Uterus (tissue), 3 donors: ENCODE measurements at regions not wholly inside any gene's neighbourhood (a gene's known extent, or its start where the extent isn't known, plus 50 kb on each side); places are given as distances from the start of the nearest gene placed in this dataset. TPM values are rescaled to one million over a fixed set of nuclear protein-coding genes. Genes with fewer than 3 reads are reported as not detected.
"Not testable (repeated sequence)": the region's sequence is repeated elsewhere in the genome, so short reads cannot be mapped to it uniquely, and the experiment has no call there.

Experiments used
- DNase-seq, 2 donors: peaks; one replicate each; pipeline ENCODE4 v3.0.0-alpha.2; 2019 to 2020
- H3K27ac ChIP-seq, 2 donors: fragments of 200-600 bp; sonication (generic); 1 replicate in 1 of 2; 2 replicates in 1 of 2; pipeline ENCODE4 v1.5.1; 2016 to 2018
- H3K27me3 ChIP-seq, 2 donors: fragments of 200-600 bp; sonication (generic); one replicate each; pipeline ENCODE4 v1.5.1; 2018 to 2019; ENCODE audit warnings: control low read depth in 1 of 2
- H3K36me3 ChIP-seq, 2 donors: fragments of 200-600 bp; sonication (generic); one replicate each; pipeline ENCODE4 v1.5.1; 2019; ENCODE audit warnings: control low read depth in 1 of 2
- H3K4me1 ChIP-seq, 2 donors: fragments of 200-600 bp; sonication (generic); one replicate each; pipeline ENCODE4 v1.5.1; 2018 to 2019; ENCODE audit warnings: control low read depth in 1 of 2
- H3K4me3 ChIP-seq, 2 donors: fragments of 200-600 bp; sonication (generic); 1 replicate in 1 of 2; 2 replicates in 1 of 2; pipeline ENCODE4 v1.5.1; 2018 to 2019; ENCODE audit warnings: mild to moderate bottlenecking in 1 of 2
- H3K9me3 ChIP-seq, 2 donors: fragments of 200-600 bp; sonication (generic); one replicate each; pipeline ENCODE4 v1.5.1; 2019; ENCODE audit warnings: control low read depth in 1 of 2
- intact Hi-C: fragments of 100-400 bp; cut with DNase I; formaldehyde crosslinking; loops from one replicate; pipeline ENCODE4 v1.15.1; 2023; ENCODE audit warnings: low total_unique reads
- microRNA-seq: library from miRNA; unstranded; fragments of <30 nt; microRNA quantifications from one replicate; pipeline ENCODE4, GENCODE V29; 2016; ENCODE audit warnings: borderline microRNAs expressed, borderline replicate concordance
- small RNA-seq: library from RNA; depleted of rRNA; stranded (forward); fragments of <200 nt; gene quantifications from one replicate; pipeline ENCODE3, GENCODE V24; 2016
- donor health status: DM: yes; HTN: yes; CAD: no.

GRCh38 chr15:101961263-101961662, 149.3 kb downstream of the OR4F15 start:
- H3K27me3 ChIP-seq, H3K36me3 ChIP-seq, H3K27ac ChIP-seq, intact Hi-C loops, DNase-seq, H3K9me3 ChIP-seq, H3K4me1 ChIP-seq: not testable (repeated sequence)
- peak overlapping the region in 1 of 2 donors; percentile 33 for H3K4me3 ChIP-seq

DNA sequence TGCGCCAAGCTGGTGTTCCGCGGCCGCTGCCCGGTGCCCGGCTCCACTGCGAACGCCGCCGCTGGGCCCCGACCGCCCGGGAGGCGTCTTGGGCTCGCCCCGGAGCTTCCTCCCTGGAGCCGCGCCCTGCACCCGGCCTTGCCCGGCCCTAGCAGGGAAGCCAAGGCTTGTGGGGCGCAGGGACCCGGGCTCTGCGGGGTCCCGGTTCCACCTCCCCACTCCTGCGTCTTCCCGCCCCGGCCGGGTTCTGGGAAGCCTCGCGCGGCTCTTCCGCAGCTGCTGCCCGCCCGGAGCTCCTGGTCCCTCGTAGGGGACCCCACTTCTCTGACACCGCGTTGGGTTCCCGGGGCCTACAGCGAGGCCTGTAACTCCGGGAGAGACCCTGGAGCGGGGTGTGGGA, 149.8 kb downstream of the OR4F15 start:
- H3K27me3 ChIP-seq, intact Hi-C loops, H3K4me1 ChIP-seq, H3K36me3 ChIP-seq, H3K9me3 ChIP-seq, DNase-seq, H3K27ac ChIP-seq: not testable (repeated sequence)
- peak overlapping the region in 1 of 2 donors; percentile 33 for H3K4me3 ChIP-seq

DNA sequence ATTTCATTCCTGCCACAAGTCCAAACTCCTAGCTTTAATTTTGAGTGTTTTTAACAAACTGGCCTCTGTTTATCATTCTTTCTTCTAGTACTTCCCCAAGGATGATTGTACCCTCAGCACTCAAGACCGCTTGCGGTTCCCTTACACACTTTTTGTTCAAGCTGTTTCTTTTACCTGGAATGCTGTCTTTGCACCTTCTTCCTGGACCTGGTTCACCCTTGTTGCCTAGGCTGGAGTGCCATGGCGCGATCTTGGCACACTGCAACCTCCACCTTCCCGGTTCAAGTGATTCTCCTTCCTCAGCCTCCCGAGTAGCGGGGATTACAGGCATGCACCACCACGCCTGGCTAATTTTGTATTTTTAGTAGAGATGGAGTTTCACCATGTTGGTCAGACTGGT, 151.7 kb downstream of the OR4F15 start:
- H3K27me3 ChIP-seq, intact Hi-C loops, H3K9me3 ChIP-seq, DNase-seq, H3K4me3 ChIP-seq, H3K4me1 ChIP-seq, H3K27ac ChIP-seq, H3K36me3 ChIP-seq: not testable (repeated sequence)

DNA sequence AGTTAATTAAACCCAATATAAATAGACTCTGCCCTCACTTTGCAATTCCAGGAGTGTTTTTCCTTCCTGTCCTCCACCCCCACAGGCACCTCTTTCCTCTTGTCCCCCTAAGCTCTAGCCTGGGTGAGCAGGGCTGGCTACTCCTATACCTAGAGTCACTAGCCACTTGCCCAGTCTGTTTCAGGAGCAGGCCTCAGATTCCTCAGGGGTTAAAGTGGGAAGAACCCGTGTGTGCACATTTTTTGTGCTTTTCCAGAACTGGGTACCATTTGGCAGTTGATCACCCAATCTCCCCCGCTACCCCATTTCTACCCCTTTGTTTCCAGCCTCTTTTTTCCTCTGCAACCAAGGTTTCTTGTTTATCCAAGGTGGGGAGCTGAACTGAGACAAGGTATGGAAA, 153.4 kb downstream of the OR4F15 start:
- H3K27me3 ChIP-seq, H3K4me1 ChIP-seq, H3K4me3 ChIP-seq, H3K27ac ChIP-seq, H3K9me3 ChIP-seq, H3K36me3 ChIP-seq, intact Hi-C loops, DNase-seq: not testable (repeated sequence)

- H3K9me3 ChIP-seq, H3K27me3 ChIP-seq, H3K4me1 ChIP-seq, H3K4me3 ChIP-seq, H3K36me3 ChIP-seq, intact Hi-C loops, H3K27ac ChIP-seq: not testable (repeated sequence)
- DNase-seq, result peak; percentile 14 to 22
Observed at GRCh38 chr15:101965860-101966259, 153.9 kb downstream of the OR4F15 start.

DNA sequence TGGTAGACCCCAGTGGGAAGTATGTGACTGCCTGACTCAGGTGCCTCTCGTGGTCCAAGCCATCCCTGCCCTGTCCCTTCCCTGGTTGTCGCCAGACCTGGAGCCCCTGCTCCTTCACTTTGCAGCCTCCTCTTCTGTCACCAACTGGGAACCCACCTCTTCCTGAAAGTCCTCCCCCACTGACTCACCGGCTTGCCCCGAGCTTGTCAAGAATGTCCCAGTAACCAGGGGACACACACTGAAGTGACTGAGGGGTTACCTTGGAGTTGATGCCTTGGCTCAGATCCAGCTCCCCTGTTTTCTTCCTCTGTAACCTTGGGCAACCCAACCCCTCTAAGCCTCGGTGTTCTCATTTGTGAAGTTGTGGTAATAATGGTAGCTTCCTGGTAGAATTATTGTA, 155.4 kb downstream of the OR4F15 start:
- H3K27ac ChIP-seq, H3K36me3 ChIP-seq, H3K4me3 ChIP-seq, H3K27me3 ChIP-seq, intact Hi-C loops, H3K4me1 ChIP-seq, H3K9me3 ChIP-seq: not testable (repeated sequence)
- peak; percentile 13 to 16 for DNase-seq

- H3K36me3 ChIP-seq, H3K9me3 ChIP-seq, intact Hi-C loops, H3K4me1 ChIP-seq, H3K27me3 ChIP-seq, H3K4me3 ChIP-seq, DNase-seq, H3K27ac ChIP-seq: not testable (repeated sequence)
Observed at GRCh38 chr15:101970605-101971004, 158.6 kb downstream of the OR4F15 start.

- H3K36me3 ChIP-seq, intact Hi-C loops, DNase-seq, H3K4me1 ChIP-seq, H3K9me3 ChIP-seq, H3K27ac ChIP-seq, H3K4me3 ChIP-seq, H3K27me3 ChIP-seq: not testable (repeated sequence)
Observed at GRCh38 chr15:101977281-101977680, 165.3 kb downstream of the OR4F15 start.

DNA sequence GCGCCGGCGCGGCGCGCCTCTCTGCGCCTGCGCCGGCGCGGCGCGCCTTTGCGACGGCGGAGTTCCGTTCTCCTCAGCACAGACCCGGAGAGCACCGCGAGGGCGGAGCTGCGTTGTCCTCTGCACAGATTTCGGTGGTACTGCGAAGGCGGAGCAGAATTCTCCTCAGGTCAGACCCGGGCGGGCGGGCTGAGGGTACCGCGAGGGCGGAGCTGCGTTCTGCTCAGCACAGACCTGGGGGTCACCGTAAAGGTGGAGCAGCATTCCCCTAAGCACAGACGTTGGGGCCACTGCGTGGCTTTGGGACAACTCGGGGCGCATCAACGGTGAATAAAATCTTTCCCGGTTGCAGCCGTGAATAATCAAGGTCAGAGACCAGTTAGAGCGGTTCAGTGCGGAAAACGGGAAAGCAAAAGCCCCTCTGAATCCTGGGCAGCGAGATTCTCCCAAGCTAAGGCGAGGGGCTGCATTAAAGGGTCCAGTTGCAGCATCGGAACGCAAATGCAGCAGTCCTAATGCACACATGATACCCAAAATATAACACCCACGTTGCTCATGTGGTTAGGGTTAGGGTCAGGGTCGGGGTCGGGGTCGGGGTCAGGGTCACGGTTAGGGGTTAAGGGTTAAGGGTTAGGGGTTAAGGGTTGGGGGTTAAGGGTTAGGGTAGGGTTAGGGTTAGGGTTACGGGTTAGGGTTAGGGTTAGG, 168.4 kb downstream of the OR4F15 start:
- H3K4me3 ChIP-seq, H3K4me1 ChIP-seq, H3K27me3 ChIP-seq, intact Hi-C loops, H3K36me3 ChIP-seq, H3K27ac ChIP-seq, H3K9me3 ChIP-seq: not testable (repeated sequence)
- DNase-seq, result peak in 1 of 2 donors; percentile 11

Small RNAs in the stretch of these regions (microRNA-seq; reads per million reads assigned to microRNA genes)
- not detected for gene MIR1302-10
- not detected for gene MIR6859-3

Small RNAs in the stretch of these regions (small RNA-seq; reads per million reads assigned to genes)
- gene AC140725.2, result not detected
- gene MIR6859-3, result not detected
